HepG2 (cell line): ENCODE measurements at regions not wholly inside any gene's neighbourhood (a gene's known extent, or its start where the extent isn't known, plus 50 kb on each side); places are given as distances from the start of the nearest gene placed in this dataset.

Source experiments
- ATAC-seq: fragments of 200-7000 bp; cut with Tn5 transposase; 3 replicates; pipeline ENCODE4 v1.9.1; 2020; ENCODE audit warnings: mild to moderate bottlenecking, moderate library complexity
- BruUV-seq: library from RNA; stranded (reverse); fragments of 400-500 nt; replicated peaks from 2 replicates; lab custom pipeline; 2021; lab: Mats Ljungman, UMichigan
- CTCF ChIA-PET: fragments of 300-600 bp; formaldehyde crosslinking; extraction: SDS; loops from one replicate; lab custom pipeline; 2021; ENCODE audit warnings: low total read pairs, inconsistent platforms, low intra/inter-chr PET ratio; lab: Yijun Ruan, JAX
- POLR2A ChIA-PET: fragments of 350-600 bp; sonication (Branson Sonifier 250); formaldehyde crosslinking; loops from one replicate; lab custom pipeline; 2020; ENCODE audit warnings: antibody characterized with exemption, inconsistent platforms; lab: Yijun Ruan, JAX
- DNase-seq: peaks from one replicate; pipeline ENCODE4 v3.0.0-alpha.2; 2015; ENCODE audit warnings: low spot score
- FAIRE-seq: peaks from 3 replicates; lab custom pipeline; 2011; peaks lifted over from hg19 to GRCh38; lab: Jason Lieb, UNC
- H2AFZ ChIP-seq: one replicate; pipeline ENCODE4 v1.6.1; 2011; ENCODE audit warnings: low read length, inconsistent platforms
- H3K27ac ChIP-seq: fragments of 300-600 bp; 3 replicates; pipeline ENCODE4 v1.8.0; 2011; ENCODE audit warnings: mixed run types, mild to moderate bottlenecking, mixed read lengths, low read length, inconsistent platforms; ENCODE audit not compliant: insufficient read depth; ENCODE audit errors: extremely low read length
- H3K27me3 ChIP-seq, 2 experiments: fragments of 200-600 bp in 1 of 2; 2 replicates in 1 of 2; 3 replicates in 1 of 2; pipeline versions ENCODE4 v1.6.0 to v1.8.0; 2011; ENCODE audit warnings: low read length in 2 of 2, mild to moderate bottlenecking in 2 of 2, moderate library complexity in 2 of 2, inconsistent platforms in 1 of 2; ENCODE audit not compliant: insufficient read depth in 2 of 2, control insufficient read depth in 1 of 2
- H3K36me3 ChIP-seq, 2 experiments: fragments of 200-600 bp in 1 of 2; replicated peaks in 1 of 2; 2 replicates in 1 of 2; 3 replicates in 1 of 2; pipeline versions ENCODE4 v1.5.1 to v1.8.0; 2011; ENCODE audit warnings: low read length in 2 of 2, inconsistent platforms in 1 of 2; ENCODE audit not compliant: insufficient read depth in 2 of 2, control insufficient read depth in 1 of 2
- H3K4me1 ChIP-seq: 2 replicates; pipeline ENCODE4 v1.5.1; 2012; ENCODE audit warnings: low read length, inconsistent platforms; ENCODE audit not compliant: insufficient read depth
- H3K4me2 ChIP-seq: 2 replicates; pipeline ENCODE4 v1.6.0; 2011; ENCODE audit warnings: low read depth, low read length, inconsistent platforms
- H3K4me3 ChIP-seq, 3 experiments: fragments of 200-600 bp in 1 of 3; sonication (generic), shearing (Covaris generic) in 1 of 3; replicated peaks in 1 of 3; 2 replicates each; pipeline ENCODE4 v1.5.1; 2011 to 2016; ENCODE audit warnings: low read length in 3 of 3, inconsistent platforms in 2 of 3, low read depth in 2 of 3, mild to moderate bottlenecking in 2 of 3, control low read depth in 1 of 3, mixed read lengths in 1 of 3; ENCODE audit not compliant: insufficient read depth in 1 of 3
- H3K79me2 ChIP-seq: one replicate; pipeline ENCODE4 v1.6.1; 2011; ENCODE audit warnings: low read length, inconsistent platforms; ENCODE audit not compliant: insufficient read depth
- H3K9ac ChIP-seq: 2 replicates; pipeline ENCODE4 v1.6.0; 2011; ENCODE audit warnings: mild to moderate bottlenecking, low read depth, low read length, inconsistent platforms; ENCODE audit not compliant: insufficient read depth
- H3K9me3 ChIP-seq: 2 replicates; pipeline ENCODE4 v1.5.1; 2012; ENCODE audit warnings: mild to moderate bottlenecking, low read length
- H4K20me1 ChIP-seq: 2 replicates; pipeline ENCODE4 v1.6.0; 2011; ENCODE audit warnings: inconsistent platforms, mild to moderate bottlenecking, low read length, moderate library complexity; ENCODE audit not compliant: insufficient read depth
- GZF1 ChIP-seq: sonication (generic); formaldehyde crosslinking; IDR thresholded peaks from 2 replicates; pipeline ENCODE4 v1.5.1; 2020; ENCODE audit warnings: mild to moderate bottlenecking, missing genetic modification reagents
- NR2F1 ChIP-seq, 2 experiments: fragments of 450-650 bp in 1 of 2; formaldehyde crosslinking in 1 of 2; IDR thresholded peaks; 2 replicates each; pipeline versions ENCODE4 v1.5.0 to v1.6.1; 2016 to 2020; ENCODE audit warnings: mild to moderate bottlenecking in 1 of 2, missing compliant biosample characterization in 1 of 2, missing genetic modification reagents in 1 of 2, moderate library complexity in 1 of 2
- TCF7L2 ChIP-seq: IDR thresholded peaks from 2 replicates; pipeline ENCODE4 v1.6.1; 2011; ENCODE audit warnings: mild to moderate bottlenecking, low read depth, low read length, moderate library complexity
- ZFYVE20 ChIP-seq: sonication (generic); formaldehyde crosslinking; IDR thresholded peaks from 2 replicates; pipeline ENCODE4 v1.8.0; 2023; ENCODE audit warnings: low read depth, mild to moderate bottlenecking, moderate library complexity, missing genetic modification reagents, borderline replicate concordance
- WGBS: methylation state at CpG from one replicate; pipeline ENCODE4 v1.1.6; 2017; ENCODE audit warnings: low lambda C conversion rate; 5-methylcytosine and 5-hydroxymethylcytosine counted together
- in situ Hi-C: cut with HindIII; loops from 2 replicates; pipeline ENCODE4 v1.10.0; 2017; ENCODE audit warnings: low pct_unique_long_range_greater_than_20kb; ENCODE audit not compliant: extremely low pct_ligation_motif_present
- intact Hi-C: fragments of 100-400 bp; cut with micrococcal nuclease; formaldehyde crosslinking; loops from one replicate; pipeline ENCODE4 v1.10.0; 2022; ENCODE audit not compliant: unreplicated experiment
- TF ChIP-seq, protein P1 (sequence below): sonication (generic); formaldehyde crosslinking; IDR thresholded peaks from 2 replicates; pipeline ENCODE4 v1.4.0; 2020; ENCODE audit warnings: missing genetic modification reagents, borderline replicate concordance
- TF ChIP-seq, protein P2 (sequence below): sonication (generic); formaldehyde crosslinking; IDR thresholded peaks from 2 replicates; pipeline ENCODE4 v1.4.0; 2020; ENCODE audit warnings: missing genetic modification reagents

DNA sequence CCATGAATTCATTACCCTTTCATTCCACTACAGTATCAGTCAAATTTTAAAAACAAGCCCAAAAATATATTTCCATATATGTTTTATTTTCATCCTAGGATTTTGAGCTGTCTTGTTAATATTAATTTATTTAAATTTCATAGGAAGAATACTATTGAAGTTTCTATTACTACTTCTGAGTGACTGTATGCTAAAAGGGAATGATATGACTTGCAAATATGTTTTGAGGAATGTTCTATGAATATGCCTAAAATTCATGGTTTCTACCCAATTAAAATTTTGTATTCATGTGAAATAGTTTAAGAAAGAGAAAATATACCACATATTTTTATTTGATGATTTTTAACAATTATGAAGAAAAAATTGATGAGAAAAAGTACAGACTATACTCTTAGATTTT lies 52.9 kb upstream of the BACH1 start (continued):
- TF ChIP-seq, protein P1, sequence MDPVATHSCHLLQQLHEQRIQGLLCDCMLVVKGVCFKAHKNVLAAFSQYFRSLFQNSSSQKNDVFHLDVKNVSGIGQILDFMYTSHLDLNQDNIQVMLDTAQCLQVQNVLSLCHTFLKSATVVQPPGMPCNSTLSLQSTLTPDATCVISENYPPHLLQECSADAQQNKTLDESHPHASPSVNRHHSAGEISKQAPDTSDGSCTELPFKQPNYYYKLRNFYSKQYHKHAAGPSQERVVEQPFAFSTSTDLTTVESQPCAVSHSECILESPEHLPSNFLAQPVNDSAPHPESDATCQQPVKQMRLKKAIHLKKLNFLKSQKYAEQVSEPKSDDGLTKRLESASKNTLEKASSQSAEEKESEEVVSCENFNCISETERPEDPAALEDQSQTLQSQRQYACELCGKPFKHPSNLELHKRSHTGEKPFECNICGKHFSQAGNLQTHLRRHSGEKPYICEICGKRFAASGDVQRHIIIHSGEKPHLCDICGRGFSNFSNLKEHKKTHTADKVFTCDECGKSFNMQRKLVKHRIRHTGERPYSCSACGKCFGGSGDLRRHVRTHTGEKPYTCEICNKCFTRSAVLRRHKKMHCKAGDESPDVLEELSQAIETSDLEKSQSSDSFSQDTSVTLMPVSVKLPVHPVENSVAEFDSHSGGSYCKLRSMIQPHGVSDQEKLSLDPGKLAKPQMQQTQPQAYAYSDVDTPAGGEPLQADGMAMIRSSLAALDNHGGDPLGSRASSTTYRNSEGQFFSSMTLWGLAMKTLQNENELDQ (CRISPR knock-in tag) = no peak
- no peak for TF ChIP-seq GZF1 (CRISPR knock-in tag)
- TF ChIP-seq TCF7L2 = no peak

DNA sequence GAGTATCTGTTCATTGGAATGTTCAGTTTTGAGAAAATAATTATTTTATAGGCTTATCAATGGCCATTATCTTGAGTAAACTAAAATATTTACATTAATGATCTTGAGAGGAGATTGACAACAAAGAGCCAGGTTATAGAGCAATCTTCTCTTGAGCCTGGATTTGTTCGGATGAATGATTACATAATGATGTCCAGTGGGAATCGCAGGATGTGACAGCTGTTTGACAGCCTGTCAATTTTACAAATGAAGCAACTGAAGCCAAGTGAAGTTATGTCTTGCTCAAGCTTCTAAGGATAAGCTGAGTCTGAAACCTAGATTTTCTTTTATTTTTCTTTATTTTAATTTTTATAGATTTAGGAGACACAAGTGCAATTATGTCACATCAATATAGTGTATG lies 52.1 kb upstream of the BACH1 start:
- 69% methylated on average over 2 of the region's 2 CpGs for whole genome bisulfite sequencing
- Histone ChIP-seq H3K9ac (no peak overlapping the region), H3K79me2 (no peaks in the 10 kb centered on the region), H3K9me3 (no peaks in the 10 kb centered on the region), H2AFZ (no peak overlapping the region), H3K4me1 (no peaks in the 10 kb centered on the region), H3K4me3 (no peak overlapping the region), H3K4me2 (no peak overlapping the region), H3K36me3 (no peaks in the 10 kb centered on the region), H3K27me3 (no peaks in the 10 kb centered on the region), H3K27ac (no peak overlapping the region), H4K20me1 (no peaks in the 10 kb centered on the region)
- ChIA-PET POLR2A (no interaction called here), CTCF (no interaction called here)
- ATAC-seq (no peak), DNase-seq (no peak), FAIRE-seq (no peak)
- intact Hi-C loops = no loop called here
- BruUV-seq = no TSS peak
- TF ChIP-seq NR2F1 (CRISPR knock-in tag; IDR thresholded peaks at IDR 0.05) (no peak), ZFYVE20 (CRISPR knock-in tag) (no peak)
- TF ChIP-seq, protein P2, sequence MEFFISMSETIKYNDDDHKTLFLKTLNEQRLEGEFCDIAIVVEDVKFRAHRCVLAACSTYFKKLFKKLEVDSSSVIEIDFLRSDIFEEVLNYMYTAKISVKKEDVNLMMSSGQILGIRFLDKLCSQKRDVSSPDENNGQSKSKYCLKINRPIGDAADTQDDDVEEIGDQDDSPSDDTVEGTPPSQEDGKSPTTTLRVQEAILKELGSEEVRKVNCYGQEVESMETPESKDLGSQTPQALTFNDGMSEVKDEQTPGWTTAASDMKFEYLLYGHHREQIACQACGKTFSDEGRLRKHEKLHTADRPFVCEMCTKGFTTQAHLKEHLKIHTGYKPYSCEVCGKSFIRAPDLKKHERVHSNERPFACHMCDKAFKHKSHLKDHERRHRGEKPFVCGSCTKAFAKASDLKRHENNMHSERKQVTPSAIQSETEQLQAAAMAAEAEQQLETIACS (CRISPR knock-in tag) = no peak
- in situ Hi-C loops = no loop called here
